ENCODE measurements at regions not wholly inside any gene's neighbourhood (a gene's known extent, or its start where the extent isn't known, plus 50 kb on each side); places are given as distances from the start of the nearest gene placed in this dataset.

- Histone ChIP-seq H3K9me3 (no peaks in the 10 kb centered on the region), H3K27me3 (no peaks in the 10 kb centered on the region), H3K4me1 (no peaks in the 10 kb centered on the region), H3K36me3 (no peaks in the 10 kb centered on the region), H3K27ac (no peak overlapping the region), H3K4me3 (no peak overlapping the region)
- intact Hi-C loops (cut with DNase I; ENCODE audit: low total_unique reads), result no loop called here
- TF ChIP-seq EP300 (IDR thresholded peaks at IDR 0.05), result no peak
- no peak for TF ChIP-seq CTCF (IDR thresholded peaks at IDR 0.05)
- no peak for TF ChIP-seq POLR2AphosphoS5 (IDR thresholded peaks at IDR 0.05)
- no peak for TF ChIP-seq POLR2A (IDR thresholded peaks at IDR 0.05)
- no peak for DNase-seq
- WGBS, 5 donors, result 56 to 69% (median 62%) methylated on average over 3 of the region's 3 CpGs
These were observed 323.8 kb upstream of the CA10 start for GRCh38 chr17:52482271-52482670.

- intact Hi-C loops (cut with DNase I; ENCODE audit: low total_unique reads), result no loop called here
- Histone ChIP-seq H3K4me1 (no peaks in the 10 kb centered on the region), H3K27me3 (no peaks in the 10 kb centered on the region), H3K4me3 (no peak overlapping the region), H3K27ac (no peak overlapping the region), H3K36me3 (no peaks in the 10 kb centered on the region), H3K9me3 (no peaks in the 10 kb centered on the region)
- no peak for DNase-seq
- TF ChIP-seq EP300 (IDR thresholded peaks at IDR 0.05) (no peak), POLR2AphosphoS5 (IDR thresholded peaks at IDR 0.05) (no peak), POLR2A (IDR thresholded peaks at IDR 0.05) (no peak), CTCF (IDR thresholded peaks at IDR 0.05) (no peak)
- WGBS, 5 donors, result 67 to 75% (median 69%) methylated on average over 9 of the region's 9 CpGs
These were observed 319.5 kb upstream of the CA10 start for GRCh38 chr17:52477824-52478699.

- 58 to 82% (median 62%) methylated on average over 2 of the region's 2 CpGs for WGBS, 5 donors
- no peak overlapping the region for H3K4me3 ChIP-seq
- no peak for DNase-seq
- H3K9me3 ChIP-seq, result no peaks in the 10 kb centered on the region
- no peaks in the 10 kb centered on the region for H3K27me3 ChIP-seq
- TF ChIP-seq EP300 (IDR thresholded peaks at IDR 0.05), result no peak
- TF ChIP-seq POLR2A (IDR thresholded peaks at IDR 0.05), result no peak
- no peak for TF ChIP-seq CTCF (IDR thresholded peaks at IDR 0.05)
- TF ChIP-seq POLR2AphosphoS5 (IDR thresholded peaks at IDR 0.05), result no peak
- H3K27ac ChIP-seq, result no peak overlapping the region
- intact Hi-C loops (cut with DNase I; ENCODE audit: low total_unique reads), result no loop called here
- H3K36me3 ChIP-seq, result no peaks in the 10 kb centered on the region
- no peaks in the 10 kb centered on the region for H3K4me1 ChIP-seq
These were observed 318.3 kb upstream of the CA10 start for GRCh38 chr17:52476638-52477313.

GRCh38 chr17:52470553-52470952 lies 312.0 kb upstream of the CA10 start:
- 86 to 97% (median 92%) methylated on average over 2 of the region's 2 CpGs for WGBS, 5 donors

More at GRCh38 chr17:52470553-52470952, 312.0 kb upstream of the CA10 start:
- no peak for DNase-seq
- intact Hi-C loops (cut with DNase I; ENCODE audit: low total_unique reads), result no loop called here
- H3K4me3 ChIP-seq, result no peak overlapping the region
- H3K27me3 ChIP-seq, result no peaks in the 10 kb centered on the region
- TF ChIP-seq CTCF (IDR thresholded peaks at IDR 0.05) (peak in 2 of 7 experiments; percentile 8 to 34), POLR2A (IDR thresholded peaks at IDR 0.05) (no peak)
- no peaks in the 10 kb centered on the region for H3K36me3 ChIP-seq
- no peaks in the 10 kb centered on the region for H3K4me1 ChIP-seq
- H3K27ac ChIP-seq, result no peak overlapping the region
- no peaks in the 10 kb centered on the region for H3K9me3 ChIP-seq

All from stomach (tissue), 8 donors.